Trophoblast cell (in vitro differentiated cells and primary cell): ENCODE measurements at regions not wholly inside any gene's neighbourhood (a gene's known extent, or its start where the extent isn't known, plus 50 kb on each side); places are given as distances from the start of the nearest gene placed in this dataset.

Source experiments
- DNase-seq, 2 donors: peaks; one replicate each; pipeline ENCODE4 v3.0.0-alpha.2; 2016
- H2AFZ ChIP-seq: 2 replicates; pipeline ENCODE4 v1.6.1; 2013; ENCODE audit warnings: low read length, moderate library complexity, mild to moderate bottlenecking; ENCODE audit not compliant: insufficient read depth, poor library complexity
- H2AK5ac ChIP-seq: 2 replicates; pipeline ENCODE4 v1.6.1; 2013; ENCODE audit warnings: mild to moderate bottlenecking, low read length
- H2BK120ac ChIP-seq: 2 replicates; pipeline ENCODE4 v1.6.1; 2013; ENCODE audit warnings: low read length, mild to moderate bottlenecking, moderate library complexity; ENCODE audit not compliant: insufficient read depth, poor library complexity
- H2BK12ac ChIP-seq: 2 replicates; pipeline ENCODE4 v1.6.1; 2013; ENCODE audit warnings: mild to moderate bottlenecking, low read length, moderate library complexity
- H2BK5ac ChIP-seq: 2 replicates; pipeline ENCODE4 v1.6.1; 2013; ENCODE audit warnings: low read length, low read depth, moderate library complexity, mild to moderate bottlenecking; ENCODE audit not compliant: poor library complexity
- H3K14ac ChIP-seq: 2 replicates; pipeline ENCODE4 v1.6.1; 2013; ENCODE audit warnings: mild to moderate bottlenecking, low read length
- H3K18ac ChIP-seq: 2 replicates; pipeline ENCODE4 v1.6.1; 2013; ENCODE audit warnings: mild to moderate bottlenecking, low read length
- H3K23ac ChIP-seq: 2 replicates; pipeline ENCODE4 v1.6.1; 2013; ENCODE audit warnings: low read length
- H3K27ac ChIP-seq: 2 replicates; pipeline ENCODE4 v1.5.1; 2013; ENCODE audit warnings: low read depth, mild to moderate bottlenecking, inconsistent platforms, low read length, moderate library complexity
- H3K27me3 ChIP-seq: 2 replicates; pipeline ENCODE4 v1.6.1; 2013; ENCODE audit warnings: inconsistent platforms, mild to moderate bottlenecking, low read length, moderate library complexity; ENCODE audit not compliant: insufficient read depth
- H3K36me3 ChIP-seq, 2 experiments: 1 replicate in 1 of 2; 2 replicates in 1 of 2; pipeline ENCODE4 v1.6.1; 2013; ENCODE audit warnings: low read length in 2 of 2, mild to moderate bottlenecking in 2 of 2, moderate library complexity in 1 of 2; ENCODE audit not compliant: insufficient read depth in 2 of 2, control insufficient read depth in 1 of 2
- H3K4ac ChIP-seq: 2 replicates; pipeline ENCODE4 v1.6.1; 2013; ENCODE audit warnings: low read depth, mild to moderate bottlenecking, low read length, moderate library complexity
- H3K4me1 ChIP-seq, 2 experiments: 1 replicate in 1 of 2; 2 replicates in 1 of 2; pipeline ENCODE4 v1.6.1; 2013; ENCODE audit warnings: low read length in 2 of 2, mild to moderate bottlenecking in 2 of 2, moderate library complexity in 1 of 2; ENCODE audit not compliant: insufficient read depth in 2 of 2, control insufficient read depth in 1 of 2
- H3K4me2 ChIP-seq: 2 replicates; pipeline ENCODE4 v1.6.1; 2013; ENCODE audit warnings: inconsistent platforms, mild to moderate bottlenecking, low read length, moderate library complexity
- H3K4me3 ChIP-seq: 2 replicates; pipeline ENCODE4 v1.5.1; 2013; ENCODE audit warnings: mild to moderate bottlenecking, low read depth, low read length, inconsistent platforms
- H3K79me1 ChIP-seq: one replicate; pipeline ENCODE4 v1.6.1; 2013; ENCODE audit warnings: low read length
- H3K79me2 ChIP-seq: 2 replicates; pipeline ENCODE4 v1.6.1; 2013; ENCODE audit warnings: low read length, mild to moderate bottlenecking; ENCODE audit not compliant: control insufficient read depth, insufficient read depth, poor library complexity
- H3K9ac ChIP-seq: 2 replicates; pipeline ENCODE4 v1.6.1; 2013; ENCODE audit warnings: mild to moderate bottlenecking, low read length
- H3K9me3 ChIP-seq: 2 replicates; pipeline ENCODE4 v1.6.1; 2013; ENCODE audit warnings: low read depth, mild to moderate bottlenecking, control low read depth, inconsistent platforms, low read length; ENCODE audit not compliant: insufficient read depth
- H4K12ac ChIP-seq: 2 replicates; pipeline ENCODE4 v1.6.1; 2013; ENCODE audit warnings: low read depth, mild to moderate bottlenecking, low read length, moderate library complexity
- H4K8ac ChIP-seq: 2 replicates; pipeline ENCODE4 v1.6.1; 2013; ENCODE audit warnings: low read depth, mild to moderate bottlenecking, low read length, moderate library complexity
- H4K91ac ChIP-seq: one replicate; pipeline ENCODE4 v1.6.1; 2013; ENCODE audit warnings: low read depth, mild to moderate bottlenecking, low read length, moderate library complexity
- WGBS: extraction: QIAGEN DNeasy Blood & Tissue Kit; methylation state at CpG from one replicate; pipeline ENCODE4 v1.1.7; 2013; ENCODE audit warnings: missing lambda C conversion rate; ENCODE audit not compliant: insufficient read length, insufficient coverage; ENCODE audit errors: extremely low coverage; 5-methylcytosine and 5-hydroxymethylcytosine counted together

DNA sequence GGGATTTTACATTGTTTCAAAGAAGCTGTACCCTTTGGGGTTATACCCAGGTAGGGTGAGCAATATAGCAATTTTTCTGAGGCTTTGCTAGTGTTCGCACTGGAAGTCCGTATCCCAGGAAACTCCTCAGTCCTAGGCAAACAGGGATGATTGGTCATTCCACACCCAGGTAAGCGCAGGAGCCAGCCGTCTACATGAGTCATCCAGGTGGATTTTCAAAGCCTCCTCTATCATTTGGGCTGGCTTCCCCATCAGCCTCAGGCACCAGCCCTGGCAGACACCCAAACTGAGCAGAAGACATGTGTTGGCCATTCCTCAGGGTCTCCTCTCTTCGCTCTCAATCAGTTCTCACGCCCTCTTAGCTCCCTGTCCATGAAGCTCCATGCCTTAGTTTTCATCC is 135.6 kb downstream of the AIPL1 start:
- Histone ChIP-seq H3K4ac (no peak overlapping the region), H3K27ac (no peak overlapping the region), H3K18ac (no peak overlapping the region), H3K9me3 (no peaks in the 10 kb centered on the region), H2BK5ac (no peak overlapping the region), H2BK12ac (no peak overlapping the region), H3K9ac (no peak overlapping the region), H3K79me1 (no peaks in the 10 kb centered on the region), H4K8ac (no peak overlapping the region), H3K4me3 (no peak overlapping the region), H3K4me2 (no peak overlapping the region), H4K12ac (no peak overlapping the region), H3K4me1 (no peaks in the 10 kb centered on the region), H3K14ac (no peak overlapping the region), H4K91ac (no peak overlapping the region), H3K27me3 (no peaks in the 10 kb centered on the region), H3K36me3 (no peaks in the 10 kb centered on the region), H2AK5ac (no peak overlapping the region), H2BK120ac (no peak overlapping the region), H3K79me2 (no peaks in the 10 kb centered on the region), H3K23ac (no peak overlapping the region), H2AFZ (no peak overlapping the region)
- WGBS: no CpG with 5 or more reads among the region's 6 CpGs
- no peak for DNase-seq

DNA sequence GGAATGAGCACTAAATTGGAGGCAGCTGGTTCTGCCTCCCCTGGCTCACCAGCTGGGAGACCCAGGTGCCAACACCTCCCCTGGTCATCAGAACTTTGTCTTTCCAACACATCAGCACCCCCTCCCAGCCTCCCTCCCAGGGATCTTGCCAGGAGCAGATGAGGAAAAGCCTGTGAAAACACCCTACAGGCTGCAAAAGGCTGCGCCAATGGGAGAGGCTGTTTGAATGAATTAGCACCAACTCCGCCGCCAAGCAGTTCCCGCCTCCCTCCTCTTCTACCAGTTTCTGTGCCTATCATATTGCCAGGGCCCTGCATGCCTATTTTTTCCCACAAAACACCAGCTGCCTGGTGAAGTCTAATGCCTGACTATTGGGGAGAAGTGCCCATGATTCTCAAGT is 137.0 kb downstream of the AIPL1 start:
- Histone ChIP-seq H3K4ac (no peak overlapping the region), H3K27ac (no peak overlapping the region), H3K36me3 (no peaks in the 10 kb centered on the region), H3K4me2 (no peak overlapping the region), H4K91ac (no peak overlapping the region), H4K8ac (no peak overlapping the region), H3K14ac (no peak overlapping the region), H3K4me1 (no peaks in the 10 kb centered on the region), H3K9ac (no peak overlapping the region), H2BK5ac (no peak overlapping the region), H3K27me3 (no peaks in the 10 kb centered on the region), H2BK120ac (no peak overlapping the region), H3K79me1 (no peaks in the 10 kb centered on the region), H2AFZ (no peak overlapping the region), H2BK12ac (no peak overlapping the region), H4K12ac (no peak overlapping the region), H3K4me3 (no peak overlapping the region), H2AK5ac (no peak overlapping the region), H3K23ac (no peak overlapping the region), H3K79me2 (no peaks in the 10 kb centered on the region), H3K9me3 (no peaks in the 10 kb centered on the region), H3K18ac (no peak overlapping the region)
- no CpG with 5 or more reads among the region's 4 CpGs for WGBS
- no peak for DNase-seq

DNA sequence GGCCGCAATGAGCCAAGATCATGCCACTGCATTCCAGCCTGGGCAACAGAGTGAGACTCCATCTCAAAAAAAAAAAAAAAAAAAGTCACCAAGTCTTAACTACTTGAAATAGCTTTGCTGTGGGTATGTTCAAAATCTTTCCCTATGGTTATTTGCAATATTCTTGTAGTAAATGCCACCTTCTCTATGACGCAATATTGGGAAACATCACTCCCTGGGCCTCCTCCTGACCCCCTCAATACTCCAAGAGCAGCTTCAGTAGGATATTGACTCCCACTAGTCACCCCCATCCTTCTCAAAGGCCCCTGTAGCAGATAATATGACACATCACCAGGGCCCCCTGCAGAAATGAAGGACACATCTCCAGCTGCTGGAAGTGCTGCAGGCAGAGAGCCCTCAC is 137.8 kb downstream of the AIPL1 start:
- Histone ChIP-seq H4K91ac (no peak overlapping the region), H3K27ac (no peak overlapping the region), H2AK5ac (no peak overlapping the region), H3K4me2 (no peak overlapping the region), H2BK5ac (no peak overlapping the region), H2AFZ (no peak overlapping the region), H3K9ac (no peak overlapping the region), H2BK120ac (no peak overlapping the region), H3K27me3 (no peaks in the 10 kb centered on the region), H3K79me2 (no peaks in the 10 kb centered on the region), H3K4ac (no peak overlapping the region), H3K14ac (no peak overlapping the region), H3K23ac (no peak overlapping the region), H3K79me1 (no peaks in the 10 kb centered on the region), H4K12ac (no peak overlapping the region), H3K9me3 (no peaks in the 10 kb centered on the region), H2BK12ac (no peak overlapping the region), H3K4me3 (no peak overlapping the region), H3K4me1 (no peaks in the 10 kb centered on the region), H4K8ac (no peak overlapping the region), H3K18ac (no peak overlapping the region), H3K36me3 (no peaks in the 10 kb centered on the region)
- no CpG with 5 or more reads among the region's 2 CpGs for WGBS
- DNase-seq: no peak

DNA sequence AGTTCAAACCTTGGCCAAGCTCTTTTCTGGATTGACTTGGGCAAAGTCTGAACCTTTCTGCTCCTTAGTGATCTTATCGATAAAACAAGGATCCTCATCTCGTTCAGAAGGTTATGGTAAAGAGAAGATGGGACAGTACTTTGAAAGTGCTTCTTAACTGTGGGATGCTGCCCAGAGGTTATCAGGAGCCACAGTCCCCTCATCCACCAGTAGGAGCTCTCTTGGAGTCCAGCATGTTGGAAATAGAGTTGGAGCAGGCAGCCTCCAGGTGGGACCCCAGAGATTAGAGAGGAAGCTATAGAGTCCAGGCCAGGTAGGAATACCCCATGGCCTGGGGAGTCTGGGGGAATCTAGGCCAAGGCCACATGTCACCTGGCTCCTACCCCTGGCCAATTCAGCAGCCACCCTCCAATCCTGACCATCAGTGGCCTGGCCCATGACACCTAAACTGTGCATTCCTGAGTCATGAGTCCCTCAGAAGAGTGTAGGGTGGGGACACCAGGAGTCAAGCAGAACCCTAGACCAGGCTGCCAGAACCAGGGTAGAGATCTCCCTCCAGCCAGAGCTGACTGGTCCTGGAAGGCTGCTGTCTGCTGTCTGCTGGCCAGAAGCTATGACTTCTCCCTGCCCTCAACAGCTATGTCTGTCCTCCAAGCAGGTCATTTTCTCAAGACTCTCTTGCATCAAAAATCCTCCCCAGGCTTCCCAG is 144.3 kb downstream of the AIPL1 start:
- Histone ChIP-seq H3K9me3 (no peaks in the 10 kb centered on the region), H4K12ac (no peak overlapping the region), H3K23ac (no peak overlapping the region), H3K18ac (no peak overlapping the region), H3K27ac (no peak overlapping the region), H3K4me1 (no peaks in the 10 kb centered on the region), H3K4me2 (no peak overlapping the region), H3K14ac (no peak overlapping the region), H3K27me3 (no peaks in the 10 kb centered on the region), H3K4ac (no peak overlapping the region), H3K79me2 (no peaks in the 10 kb centered on the region), H3K79me1 (no peaks in the 10 kb centered on the region), H2BK5ac (no peak overlapping the region), H3K9ac (no peak overlapping the region), H4K8ac (no peak overlapping the region), H2BK12ac (no peak overlapping the region), H2BK120ac (no peak overlapping the region), H3K4me3 (no peak overlapping the region), H2AK5ac (no peak overlapping the region), H3K36me3 (no peaks in the 10 kb centered on the region), H2AFZ (no peak overlapping the region), H4K91ac (no peak overlapping the region)
- no peak for DNase-seq
- WGBS: no CpG with 5 or more reads among the region's 2 CpGs
